ENCODE measurements at regions not wholly inside any gene's neighbourhood (a gene's known extent, or its start where the extent isn't known, plus 50 kb on each side); places are given as distances from the start of the nearest gene placed in this dataset.

DNA sequence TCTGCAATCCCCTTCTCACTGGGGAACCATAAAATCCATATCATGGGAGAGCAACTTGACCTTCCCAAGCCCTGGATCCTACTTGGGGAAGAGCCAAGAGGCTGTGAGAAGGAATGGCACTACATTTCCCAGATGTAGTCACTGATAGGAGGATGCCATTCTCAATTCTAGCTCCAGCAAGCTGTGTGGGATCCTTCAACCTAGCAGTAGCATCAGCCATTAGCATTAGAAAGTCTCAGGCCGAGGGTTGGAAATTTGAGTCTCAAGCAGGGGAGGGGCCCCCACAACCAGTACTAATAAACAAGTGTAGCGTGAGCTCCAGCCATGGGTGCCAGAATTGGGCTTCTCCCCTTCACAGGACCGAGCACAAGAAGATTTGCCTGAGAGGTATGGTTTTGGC lies 84.3 kb upstream of the NELL2 start:
- TF ChIP-seq, protein P1, sequence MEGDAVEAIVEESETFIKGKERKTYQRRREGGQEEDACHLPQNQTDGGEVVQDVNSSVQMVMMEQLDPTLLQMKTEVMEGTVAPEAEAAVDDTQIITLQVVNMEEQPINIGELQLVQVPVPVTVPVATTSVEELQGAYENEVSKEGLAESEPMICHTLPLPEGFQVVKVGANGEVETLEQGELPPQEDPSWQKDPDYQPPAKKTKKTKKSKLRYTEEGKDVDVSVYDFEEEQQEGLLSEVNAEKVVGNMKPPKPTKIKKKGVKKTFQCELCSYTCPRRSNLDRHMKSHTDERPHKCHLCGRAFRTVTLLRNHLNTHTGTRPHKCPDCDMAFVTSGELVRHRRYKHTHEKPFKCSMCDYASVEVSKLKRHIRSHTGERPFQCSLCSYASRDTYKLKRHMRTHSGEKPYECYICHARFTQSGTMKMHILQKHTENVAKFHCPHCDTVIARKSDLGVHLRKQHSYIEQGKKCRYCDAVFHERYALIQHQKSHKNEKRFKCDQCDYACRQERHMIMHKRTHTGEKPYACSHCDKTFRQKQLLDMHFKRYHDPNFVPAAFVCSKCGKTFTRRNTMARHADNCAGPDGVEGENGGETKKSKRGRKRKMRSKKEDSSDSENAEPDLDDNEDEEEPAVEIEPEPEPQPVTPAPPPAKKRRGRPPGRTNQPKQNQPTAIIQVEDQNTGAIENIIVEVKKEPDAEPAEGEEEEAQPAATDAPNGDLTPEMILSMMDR (IDR thresholded peaks at IDR 0.05; ENCODE audit: borderline replicate concordance, extremely low read depth, low read length, poor library complexity, severe bottlenecking), result no peak
- no peak for TF ChIP-seq EZH2 (IDR thresholded peaks at IDR 0.05; ENCODE audit: borderline replicate concordance, low read depth, low read length, severe bottlenecking)

Data from DND-41 (cell line).